ENCODE measurements at regions not wholly inside any gene's neighbourhood (a gene's known extent, or its start where the extent isn't known, plus 50 kb on each side); places are given as distances from the start of the nearest gene placed in this dataset.

- Histone ChIP-seq H3K27ac (no peak overlapping the region), H3K27me3 (no peaks in the 10 kb centered on the region), H3K4me1 (no peaks in the 10 kb centered on the region), H3K36me3 (no peaks in the 10 kb centered on the region), H3K4me3 (no peak overlapping the region), H3K9me3 (no peaks in the 10 kb centered on the region)
- intact Hi-C loops (cut with DNase I) = no loop called here
- TF ChIP-seq POLR2AphosphoS5 (IDR thresholded peaks at IDR 0.05; ENCODE audit: insufficient read depth in 1 of 2, low read depth in 1 of 2) (no peak), CTCF (IDR thresholded peaks at IDR 0.05) (no peak), POLR2A (IDR thresholded peaks at IDR 0.05) (no peak)
- DNase-seq (ENCODE audit: extremely low spot score in 2 of 2) = no peak
Observed at GRCh38 chr16:62985722-62986121, 949.5 kb upstream of the CDH8 start.

GRCh38 chr16:62978451-62978850 is 942.2 kb upstream of the CDH8 start:
- H3K4me1 ChIP-seq = no peaks in the 10 kb centered on the region
- H3K27ac ChIP-seq = no peak overlapping the region
- H3K9me3 ChIP-seq = no peaks in the 10 kb centered on the region
- no peak for TF ChIP-seq POLR2AphosphoS5 (IDR thresholded peaks at IDR 0.05; ENCODE audit: insufficient read depth in 1 of 2, low read depth in 1 of 2)
- no peak for TF ChIP-seq CTCF (IDR thresholded peaks at IDR 0.05)
- no peak for TF ChIP-seq POLR2A (IDR thresholded peaks at IDR 0.05)
- intact Hi-C loops (cut with DNase I) = no loop called here
- H3K4me3 ChIP-seq = no peak overlapping the region
- DNase-seq (ENCODE audit: extremely low spot score in 2 of 2) = no peak
- H3K27me3 ChIP-seq = no peaks in the 10 kb centered on the region
- no peaks in the 10 kb centered on the region for H3K36me3 ChIP-seq

GRCh38 chr16:62977876-62978275 is 941.6 kb upstream of the CDH8 start:
- no peaks in the 10 kb centered on the region for H3K36me3 ChIP-seq
- no peaks in the 10 kb centered on the region for H3K9me3 ChIP-seq
- H3K27me3 ChIP-seq = no peaks in the 10 kb centered on the region
- H3K4me3 ChIP-seq = no peak overlapping the region
- no peak for DNase-seq (ENCODE audit: extremely low spot score in 2 of 2)
- no peaks in the 10 kb centered on the region for H3K4me1 ChIP-seq
- no peak overlapping the region for H3K27ac ChIP-seq
- TF ChIP-seq POLR2A (IDR thresholded peaks at IDR 0.05) = no peak
- TF ChIP-seq CTCF (IDR thresholded peaks at IDR 0.05) = no peak
- TF ChIP-seq POLR2AphosphoS5 (IDR thresholded peaks at IDR 0.05; ENCODE audit: insufficient read depth in 1 of 2, low read depth in 1 of 2) = no peak
- intact Hi-C loops (cut with DNase I) = no loop called here

GRCh38 chr16:62974424-62974823 is 938.2 kb upstream of the CDH8 start:
- Histone ChIP-seq H3K4me1 (no peaks in the 10 kb centered on the region), H3K27ac (no peak overlapping the region), H3K4me3 (no peak overlapping the region), H3K9me3 (no peaks in the 10 kb centered on the region), H3K36me3 (no peaks in the 10 kb centered on the region), H3K27me3 (no peaks in the 10 kb centered on the region)
- intact Hi-C loops (cut with DNase I) = no loop called here
- no peak for DNase-seq (ENCODE audit: extremely low spot score in 2 of 2)
- no peak for TF ChIP-seq POLR2A (IDR thresholded peaks at IDR 0.05)
- no peak for TF ChIP-seq CTCF (IDR thresholded peaks at IDR 0.05)
- no peak for TF ChIP-seq POLR2AphosphoS5 (IDR thresholded peaks at IDR 0.05; ENCODE audit: insufficient read depth in 1 of 2, low read depth in 1 of 2)

- no peak overlapping the region for H3K27ac ChIP-seq
- H3K4me3 ChIP-seq = no peak overlapping the region
- H3K27me3 ChIP-seq = no peaks in the 10 kb centered on the region
- H3K36me3 ChIP-seq = no peaks in the 10 kb centered on the region
- no peak for DNase-seq (ENCODE audit: extremely low spot score in 2 of 2)
- TF ChIP-seq POLR2AphosphoS5 (IDR thresholded peaks at IDR 0.05; ENCODE audit: insufficient read depth in 1 of 2, low read depth in 1 of 2) (no peak), CTCF (IDR thresholded peaks at IDR 0.05) (no peak), POLR2A (IDR thresholded peaks at IDR 0.05) (no peak)
- H3K4me1 ChIP-seq = no peaks in the 10 kb centered on the region
- intact Hi-C loops (cut with DNase I) = no loop called here
- no peaks in the 10 kb centered on the region for H3K9me3 ChIP-seq
Observed at GRCh38 chr16:62970851-62971250, 934.6 kb upstream of the CDH8 start.

Data from vagina (tissue), 2 donors.